VCaP (cell line): ENCODE measurements at regions not wholly inside any gene's neighbourhood (a gene's known extent, or its start where the extent isn't known, plus 50 kb on each side); places are given as distances from the start of the nearest gene placed in this dataset.

Source experiments
- H3K27ac ChIP-seq: fragments of 450-650 bp; 2 replicates; pipeline ENCODE4 v1.5.1; 2017
- TF ChIP-seq, protein P1 (sequence below): fragments of 450-650 bp; conservative IDR thresholded peaks from 2 replicates; pipeline ENCODE4 v1.5.1; 2017; ENCODE audit warnings: mild to moderate bottlenecking, moderate library complexity

DNA sequence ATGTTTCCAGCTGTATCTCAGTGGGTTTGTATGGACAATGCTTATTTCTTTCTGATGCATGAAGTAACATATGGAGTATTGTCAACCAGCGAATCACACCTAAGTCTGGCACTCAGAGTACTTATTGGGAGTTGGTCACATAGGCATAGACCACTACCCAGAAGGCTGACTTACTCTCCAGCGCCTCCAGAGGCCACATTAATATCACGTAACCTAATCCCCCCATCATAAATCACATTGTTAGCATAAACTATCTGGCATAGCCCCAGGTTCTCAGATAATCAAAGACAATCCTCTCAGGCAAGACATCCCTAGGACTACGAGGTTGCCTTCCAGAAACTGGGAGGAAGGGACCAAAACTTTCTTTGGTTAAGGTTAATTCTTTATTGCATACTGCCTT, 560.5 kb upstream of the PABPC4L start:
- no peak overlapping the region for H3K27ac ChIP-seq

DNA sequence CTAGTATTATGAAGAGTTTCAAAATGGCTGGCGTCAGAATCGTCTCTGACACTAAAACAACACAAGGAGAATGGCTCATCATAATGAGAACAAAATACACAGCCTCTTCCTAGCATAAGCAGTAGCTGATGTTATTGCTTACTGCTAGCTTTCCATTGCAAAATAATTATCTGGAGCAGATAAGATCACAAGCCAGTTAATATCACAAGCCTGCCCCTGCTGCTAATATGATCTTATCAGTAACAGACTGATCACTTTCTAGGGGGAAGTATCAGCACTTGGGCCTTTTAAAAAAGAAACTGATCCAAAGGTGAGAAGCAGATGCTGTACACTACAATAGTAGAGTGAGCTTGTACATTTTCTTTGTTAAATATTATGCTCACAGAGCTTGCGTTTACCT, 554.8 kb upstream of the PABPC4L start:
- TF ChIP-seq, protein P1, sequence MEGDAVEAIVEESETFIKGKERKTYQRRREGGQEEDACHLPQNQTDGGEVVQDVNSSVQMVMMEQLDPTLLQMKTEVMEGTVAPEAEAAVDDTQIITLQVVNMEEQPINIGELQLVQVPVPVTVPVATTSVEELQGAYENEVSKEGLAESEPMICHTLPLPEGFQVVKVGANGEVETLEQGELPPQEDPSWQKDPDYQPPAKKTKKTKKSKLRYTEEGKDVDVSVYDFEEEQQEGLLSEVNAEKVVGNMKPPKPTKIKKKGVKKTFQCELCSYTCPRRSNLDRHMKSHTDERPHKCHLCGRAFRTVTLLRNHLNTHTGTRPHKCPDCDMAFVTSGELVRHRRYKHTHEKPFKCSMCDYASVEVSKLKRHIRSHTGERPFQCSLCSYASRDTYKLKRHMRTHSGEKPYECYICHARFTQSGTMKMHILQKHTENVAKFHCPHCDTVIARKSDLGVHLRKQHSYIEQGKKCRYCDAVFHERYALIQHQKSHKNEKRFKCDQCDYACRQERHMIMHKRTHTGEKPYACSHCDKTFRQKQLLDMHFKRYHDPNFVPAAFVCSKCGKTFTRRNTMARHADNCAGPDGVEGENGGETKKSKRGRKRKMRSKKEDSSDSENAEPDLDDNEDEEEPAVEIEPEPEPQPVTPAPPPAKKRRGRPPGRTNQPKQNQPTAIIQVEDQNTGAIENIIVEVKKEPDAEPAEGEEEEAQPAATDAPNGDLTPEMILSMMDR = no peak
- no peak overlapping the region for H3K27ac ChIP-seq

More for the DNA sequence above, 560.5 kb upstream of the PABPC4L start:
- TF ChIP-seq, protein P1 = peak; percentile 11

DNA sequence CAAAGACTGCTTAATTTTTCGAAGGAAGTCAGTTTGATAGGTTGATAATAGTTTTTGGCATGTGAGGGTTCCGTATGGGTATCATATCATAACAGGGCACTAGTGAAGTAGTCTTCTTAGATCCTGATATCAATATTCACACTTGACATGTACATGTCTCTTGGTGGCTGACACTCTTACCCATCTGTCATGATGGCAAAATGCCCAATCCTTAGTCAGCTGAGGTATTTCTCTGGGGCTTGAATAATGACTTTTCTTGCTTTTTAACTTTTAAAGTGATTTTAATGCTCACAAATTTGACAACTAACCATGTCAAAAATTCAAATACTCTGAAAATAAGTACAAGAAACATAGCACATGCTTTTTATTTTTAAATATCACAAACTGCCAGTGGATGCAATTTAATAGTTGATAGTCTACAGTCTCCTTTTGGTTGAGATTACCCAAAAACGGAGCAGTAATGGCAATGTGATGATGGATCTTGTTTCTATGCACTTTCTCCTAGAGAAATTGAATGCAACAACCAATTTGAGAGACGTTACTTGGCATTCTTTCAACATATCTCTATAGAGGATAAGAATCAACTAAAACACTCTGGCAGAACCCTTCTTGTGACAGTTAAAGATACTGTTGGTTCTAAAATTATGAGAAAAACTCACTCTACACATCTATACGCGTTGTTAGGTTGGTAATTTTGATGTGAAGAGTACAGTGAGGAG, 552.9 kb upstream of the PABPC4L start:
- TF ChIP-seq, protein P1 = no peak
- H3K27ac ChIP-seq = no peak overlapping the region

DNA sequence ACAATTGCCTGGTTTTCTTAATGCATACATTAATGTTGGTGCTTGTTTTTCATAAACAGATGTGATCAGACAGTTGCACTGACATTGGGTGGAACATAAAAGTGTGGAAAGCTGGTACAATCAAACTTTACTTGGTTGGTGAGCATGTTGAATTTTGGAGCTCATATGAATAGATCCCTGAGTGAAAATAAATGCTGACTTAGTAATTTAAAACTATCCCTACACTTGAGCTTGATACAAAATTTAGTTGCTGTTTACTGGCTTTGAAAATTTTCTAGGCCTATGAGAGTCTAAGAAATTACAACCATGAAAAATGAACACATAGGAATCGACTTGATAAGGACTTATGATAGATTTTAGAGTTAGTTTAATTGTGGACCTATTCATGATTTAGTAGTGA, 551.8 kb upstream of the PABPC4L start:
- no peak overlapping the region for H3K27ac ChIP-seq
- TF ChIP-seq, protein P1 = no peak

DNA sequence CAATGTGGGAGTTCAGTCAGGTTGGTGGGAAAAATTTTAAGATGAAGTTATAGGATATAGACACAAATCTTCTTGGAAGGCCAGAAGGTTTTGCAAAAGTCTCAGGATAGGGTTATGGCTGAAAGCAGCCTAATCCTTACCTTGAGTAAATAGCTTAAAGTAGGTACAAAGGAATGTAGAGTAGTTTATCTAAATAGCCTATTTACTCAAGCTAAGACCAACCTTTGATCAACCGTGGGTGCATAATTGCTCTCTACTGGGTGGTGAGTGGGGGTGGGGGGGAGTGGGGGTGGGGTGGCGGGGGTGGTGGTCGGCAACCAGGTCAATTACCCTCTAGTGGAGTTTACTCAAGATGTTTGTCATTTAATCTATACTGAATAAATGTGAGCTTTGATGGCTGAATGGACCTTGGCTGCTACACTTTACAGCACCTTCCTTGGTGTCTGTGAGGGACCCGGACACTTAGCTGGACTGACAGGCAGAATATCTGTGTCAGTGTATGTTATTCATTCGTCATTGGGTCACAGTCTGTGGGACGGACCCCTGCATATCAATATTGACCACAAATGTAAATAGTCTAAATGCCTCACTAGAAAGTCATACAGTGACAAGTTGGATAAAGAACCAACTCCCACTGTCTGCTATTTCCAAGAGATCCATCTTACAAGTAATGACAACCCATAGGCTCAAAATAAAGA, 545.7 kb upstream of the PABPC4L start:
- no peak overlapping the region for H3K27ac ChIP-seq
- TF ChIP-seq, protein P1 = no peak

DNA sequence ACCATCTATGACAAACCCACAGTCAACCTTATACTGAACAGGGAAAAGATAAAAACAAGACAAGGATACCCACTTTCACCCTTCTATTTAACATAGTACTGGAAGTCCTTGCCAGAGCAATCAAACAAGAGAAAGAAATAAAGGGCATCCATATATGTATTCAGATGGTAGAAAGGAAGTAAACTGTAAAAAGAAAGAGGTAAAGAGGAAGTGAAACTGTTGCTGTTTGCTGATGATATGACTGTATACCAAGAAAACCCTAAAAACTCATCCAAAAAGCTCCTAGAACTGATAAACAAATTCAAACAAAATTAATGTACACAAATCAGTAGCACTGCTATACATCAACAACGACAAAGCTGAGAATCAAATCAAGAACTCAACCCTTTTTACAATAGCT, 538.7 kb upstream of the PABPC4L start:
- H3K27ac ChIP-seq = no peak overlapping the region
- TF ChIP-seq, protein P1 = no peak

DNA sequence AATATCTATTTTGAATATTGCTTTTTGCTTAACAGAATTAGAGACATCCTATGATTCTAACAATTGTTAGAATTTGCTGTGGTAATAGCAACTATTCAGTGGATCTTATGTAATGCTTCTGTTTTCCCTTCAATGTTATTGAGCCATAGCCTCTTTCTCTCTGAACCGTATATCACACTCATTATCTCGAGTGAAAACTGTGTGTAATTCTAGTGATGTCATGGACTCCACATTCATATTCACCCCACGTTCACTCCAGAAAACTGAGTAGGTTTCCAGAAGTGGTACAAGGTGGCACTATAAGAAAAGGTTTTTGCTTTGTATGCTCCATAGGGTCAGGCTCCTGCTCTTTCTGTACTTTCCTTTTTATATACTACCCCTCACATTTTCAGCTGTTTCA, 534.3 kb upstream of the PABPC4L start:
- TF ChIP-seq, protein P1 = no peak
- H3K27ac ChIP-seq = no peak overlapping the region
